ENCODE measurements at regions not wholly inside any gene's neighbourhood (a gene's known extent, or its start where the extent isn't known, plus 50 kb on each side); places are given as distances from the start of the nearest gene placed in this dataset.

GRCh38 chr5:159564031-159564430 lies 233.7 kb upstream of the IL12B start:
- TF ChIP-seq CTCF (IDR thresholded peaks at IDR 0.05; ENCODE audit: insufficient read depth, low read length) (no peak), REST (IDR thresholded peaks at IDR 0.05; ENCODE audit: insufficient replicate concordance, low read depth) (no peak), POLR2AphosphoS5 (IDR thresholded peaks at IDR 0.05; ENCODE audit: low read depth) (no peak), GABPA (IDR thresholded peaks at IDR 0.05; ENCODE audit: low read depth) (no peak), SPI1 (IDR thresholded peaks at IDR 0.05; ENCODE audit: borderline replicate concordance, low read depth) (no peak)
